ENCODE measurements at regions not wholly inside any gene's neighbourhood (a gene's known extent, or its start where the extent isn't known, plus 50 kb on each side); places are given as distances from the start of the nearest gene placed in this dataset.

DNA sequence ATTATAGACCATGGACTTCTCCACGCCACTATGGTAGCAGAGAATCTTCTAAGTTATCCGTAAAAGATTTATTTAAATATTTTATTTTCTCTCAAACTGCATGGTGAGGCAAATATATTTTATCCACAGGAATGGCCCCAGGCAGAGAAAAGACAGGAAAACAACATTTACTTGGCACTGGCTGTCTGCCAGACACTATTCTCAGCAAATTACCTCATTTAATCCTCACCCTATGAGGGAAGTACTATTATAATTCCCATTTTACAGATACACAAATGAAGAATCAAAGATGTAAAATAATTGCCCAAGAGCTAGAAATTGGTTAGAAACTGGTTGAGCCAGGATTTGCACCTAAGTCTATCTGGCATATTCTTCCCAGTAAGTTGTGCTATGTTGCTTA is 361.4 kb upstream of the IL12A start:
- H3K36me3 ChIP-seq: no peaks in the 10 kb centered on the region
- H3K27ac ChIP-seq: no peak overlapping the region
- H3K4me3 ChIP-seq: no peak overlapping the region
- intact Hi-C loops (cut with DNase I; ENCODE audit: low total_unique reads): no loop called here
- no peaks in the 10 kb centered on the region for H3K4me1 ChIP-seq
- DNase-seq: no peak
- no peaks in the 10 kb centered on the region for H3K27me3 ChIP-seq (replicated peaks in 1 of 7)
- H3K9me3 ChIP-seq: no peaks in the 10 kb centered on the region
- WGBS, 5 donors: 81 to 95% (median 87%) methylated on average over 2 of the region's 2 CpGs
- no peak for TF ChIP-seq POLR2A (IDR thresholded peaks at IDR 0.05)
- no peak for TF ChIP-seq POLR2AphosphoS5 (IDR thresholded peaks at IDR 0.05)
- TF ChIP-seq, protein P1, sequence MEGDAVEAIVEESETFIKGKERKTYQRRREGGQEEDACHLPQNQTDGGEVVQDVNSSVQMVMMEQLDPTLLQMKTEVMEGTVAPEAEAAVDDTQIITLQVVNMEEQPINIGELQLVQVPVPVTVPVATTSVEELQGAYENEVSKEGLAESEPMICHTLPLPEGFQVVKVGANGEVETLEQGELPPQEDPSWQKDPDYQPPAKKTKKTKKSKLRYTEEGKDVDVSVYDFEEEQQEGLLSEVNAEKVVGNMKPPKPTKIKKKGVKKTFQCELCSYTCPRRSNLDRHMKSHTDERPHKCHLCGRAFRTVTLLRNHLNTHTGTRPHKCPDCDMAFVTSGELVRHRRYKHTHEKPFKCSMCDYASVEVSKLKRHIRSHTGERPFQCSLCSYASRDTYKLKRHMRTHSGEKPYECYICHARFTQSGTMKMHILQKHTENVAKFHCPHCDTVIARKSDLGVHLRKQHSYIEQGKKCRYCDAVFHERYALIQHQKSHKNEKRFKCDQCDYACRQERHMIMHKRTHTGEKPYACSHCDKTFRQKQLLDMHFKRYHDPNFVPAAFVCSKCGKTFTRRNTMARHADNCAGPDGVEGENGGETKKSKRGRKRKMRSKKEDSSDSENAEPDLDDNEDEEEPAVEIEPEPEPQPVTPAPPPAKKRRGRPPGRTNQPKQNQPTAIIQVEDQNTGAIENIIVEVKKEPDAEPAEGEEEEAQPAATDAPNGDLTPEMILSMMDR (IDR thresholded peaks at IDR 0.05 in 8 of 11, conservative IDR thresholded peaks at IDR 0.05 in 3 of 11): no peak

DNA sequence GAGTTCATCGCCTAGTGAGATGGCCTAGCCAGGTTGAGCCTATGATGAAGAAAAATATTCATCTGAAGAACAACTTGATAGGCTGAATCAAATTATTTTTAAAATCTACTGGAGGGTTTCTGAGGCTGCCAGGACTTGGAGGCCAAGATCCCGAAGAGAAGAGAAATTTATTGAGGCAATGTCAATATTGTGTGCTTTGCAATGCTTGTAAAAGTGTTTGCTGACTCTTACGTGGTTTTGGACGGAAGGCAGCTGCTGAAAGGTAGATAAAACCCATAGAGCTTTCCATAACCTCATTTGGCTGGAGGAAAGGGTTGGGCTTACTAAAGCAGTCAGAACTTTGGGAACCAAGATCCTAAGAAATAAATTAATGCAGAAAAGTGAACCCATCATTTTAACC is 361.0 kb upstream of the IL12A start:
- DNase-seq: no peak
- Histone ChIP-seq H3K4me1 (no peaks in the 10 kb centered on the region), H3K9me3 (no peaks in the 10 kb centered on the region), H3K4me3 (no peak overlapping the region), H3K27ac (no peak overlapping the region), H3K27me3 (replicated peaks in 1 of 7) (no peaks in the 10 kb centered on the region), H3K36me3 (no peaks in the 10 kb centered on the region)
- 77 to 88% (median 83%) methylated on average over 4 of the region's 4 CpGs for WGBS, 5 donors
- TF ChIP-seq POLR2AphosphoS5 (IDR thresholded peaks at IDR 0.05) (no peak), POLR2A (IDR thresholded peaks at IDR 0.05) (no peak)
- TF ChIP-seq, protein P1 (IDR thresholded peaks at IDR 0.05 in 8 of 11, conservative IDR thresholded peaks at IDR 0.05 in 3 of 11): no peak
- intact Hi-C loops (cut with DNase I; ENCODE audit: low total_unique reads): no loop called here

- intact Hi-C loops (cut with DNase I; ENCODE audit: low total_unique reads): no loop called here
- WGBS, 5 donors: 57 to 98% (median 94%) methylated on average over 1 of the region's 1 CpG
- no peaks in the 10 kb centered on the region for H3K9me3 ChIP-seq
- H3K27ac ChIP-seq: no peak overlapping the region
- no peaks in the 10 kb centered on the region for H3K4me1 ChIP-seq
- no peaks in the 10 kb centered on the region for H3K27me3 ChIP-seq (replicated peaks in 1 of 7)
- no peak overlapping the region for H3K4me3 ChIP-seq
- H3K36me3 ChIP-seq: no peaks in the 10 kb centered on the region
- TF ChIP-seq, protein P1 (IDR thresholded peaks at IDR 0.05 in 8 of 11, conservative IDR thresholded peaks at IDR 0.05 in 3 of 11): no peak
- no peak for TF ChIP-seq POLR2A (IDR thresholded peaks at IDR 0.05)
- no peak for TF ChIP-seq POLR2AphosphoS5 (IDR thresholded peaks at IDR 0.05)
- no peak for DNase-seq
These were observed 359.1 kb upstream of the IL12A start for GRCh38 chr3:159629329-159630084.

- Histone ChIP-seq H3K36me3 (no peaks in the 10 kb centered on the region), H3K4me1 (no peaks in the 10 kb centered on the region), H3K27ac (no peak overlapping the region), H3K27me3 (replicated peaks in 1 of 7) (no peaks in the 10 kb centered on the region), H3K4me3 (no peak overlapping the region), H3K9me3 (no peaks in the 10 kb centered on the region)
- TF ChIP-seq POLR2AphosphoS5 (IDR thresholded peaks at IDR 0.05) (no peak), POLR2A (IDR thresholded peaks at IDR 0.05) (no peak)
- TF ChIP-seq, protein P1 (IDR thresholded peaks at IDR 0.05 in 8 of 11, conservative IDR thresholded peaks at IDR 0.05 in 3 of 11): no peak
- no peak for DNase-seq
- intact Hi-C loops (cut with DNase I; ENCODE audit: low total_unique reads): no loop called here
- WGBS, 5 donors: 92 to 98% (median 96%) methylated on average over 1 of the region's 1 CpG
These were observed 357.4 kb upstream of the IL12A start for GRCh38 chr3:159631226-159631625.

Data from spleen (tissue), 11 donors.